ENCODE measurements at regions not wholly inside any gene's neighbourhood (a gene's known extent, or its start where the extent isn't known, plus 50 kb on each side); places are given as distances from the start of the nearest gene placed in this dataset.

DNA sequence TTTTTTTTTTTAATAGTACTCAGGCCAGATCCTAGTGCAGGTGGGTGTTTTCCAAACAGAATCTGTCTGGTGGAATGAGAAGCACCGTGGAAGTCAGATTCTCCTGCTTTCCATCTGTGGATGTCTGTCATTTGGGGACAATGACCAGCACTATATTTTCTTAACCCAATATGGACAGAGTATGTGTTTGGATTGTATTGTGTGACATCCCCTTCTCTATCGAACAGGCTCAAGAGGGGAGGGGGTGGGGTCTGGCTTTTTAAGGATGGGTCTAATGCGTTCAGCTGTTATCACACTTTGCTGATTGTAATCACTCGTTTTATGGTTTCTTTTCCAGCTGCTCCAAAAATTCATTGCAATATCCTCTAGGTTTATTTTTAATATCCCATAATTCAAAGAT, 197.5 kb upstream of the CEP162 start:
- TF ChIP-seq, protein P1, sequence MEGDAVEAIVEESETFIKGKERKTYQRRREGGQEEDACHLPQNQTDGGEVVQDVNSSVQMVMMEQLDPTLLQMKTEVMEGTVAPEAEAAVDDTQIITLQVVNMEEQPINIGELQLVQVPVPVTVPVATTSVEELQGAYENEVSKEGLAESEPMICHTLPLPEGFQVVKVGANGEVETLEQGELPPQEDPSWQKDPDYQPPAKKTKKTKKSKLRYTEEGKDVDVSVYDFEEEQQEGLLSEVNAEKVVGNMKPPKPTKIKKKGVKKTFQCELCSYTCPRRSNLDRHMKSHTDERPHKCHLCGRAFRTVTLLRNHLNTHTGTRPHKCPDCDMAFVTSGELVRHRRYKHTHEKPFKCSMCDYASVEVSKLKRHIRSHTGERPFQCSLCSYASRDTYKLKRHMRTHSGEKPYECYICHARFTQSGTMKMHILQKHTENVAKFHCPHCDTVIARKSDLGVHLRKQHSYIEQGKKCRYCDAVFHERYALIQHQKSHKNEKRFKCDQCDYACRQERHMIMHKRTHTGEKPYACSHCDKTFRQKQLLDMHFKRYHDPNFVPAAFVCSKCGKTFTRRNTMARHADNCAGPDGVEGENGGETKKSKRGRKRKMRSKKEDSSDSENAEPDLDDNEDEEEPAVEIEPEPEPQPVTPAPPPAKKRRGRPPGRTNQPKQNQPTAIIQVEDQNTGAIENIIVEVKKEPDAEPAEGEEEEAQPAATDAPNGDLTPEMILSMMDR (IDR thresholded peaks at IDR 0.05; ENCODE audit: poor library complexity): no peak
- TF ChIP-seq EZH2 (IDR thresholded peaks at IDR 0.05; ENCODE audit: borderline replicate concordance): no peak

All from hepatocyte (in vitro differentiated cells).